ENCODE measurements at regions not wholly inside any gene's neighbourhood (a gene's known extent, or its start where the extent isn't known, plus 50 kb on each side); places are given as distances from the start of the nearest gene placed in this dataset.

DNA sequence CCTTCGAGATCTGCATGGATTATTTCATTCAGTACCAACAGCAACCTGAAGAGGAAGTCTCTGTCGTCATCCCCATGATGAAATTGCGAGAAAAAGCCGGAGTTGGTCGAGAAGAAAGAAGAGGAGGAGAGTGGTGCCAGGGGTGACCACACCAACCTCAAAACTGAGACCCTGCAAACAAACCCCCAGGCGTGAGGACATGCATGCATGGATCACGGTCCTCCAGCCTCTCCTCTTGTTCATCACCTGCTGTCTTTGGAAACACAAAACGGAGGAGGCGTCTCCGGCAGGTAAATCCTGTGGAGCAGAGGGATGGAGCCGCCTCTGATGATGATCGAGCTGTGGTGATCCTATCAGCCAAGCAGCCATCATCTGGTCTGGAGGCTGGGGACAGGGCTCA, 114.4 kb upstream of the IRX2 start:
- Histone ChIP-seq H3K27ac (no peak overlapping the region), H3K4me3 (no peak overlapping the region), H3K9me3 (no peaks in the 10 kb centered on the region), H3K4me2 (no peak overlapping the region), H3K4me1 (no peaks in the 10 kb centered on the region)
- 21% methylated on average over 12 of the region's 12 CpGs for WGBS (ENCODE audit: missing lambda C conversion rate)
- ATAC-seq (no peak), DNase-seq (ENCODE audit: low read depth in 1 of 2, low spot score in 1 of 2) (no peak), FAIRE-seq (no peak)
- POLR2A ChIA-PET = no interaction called here
- TF ChIP-seq BHLHE40 (IDR thresholded peaks at IDR 0.05; ENCODE audit: low read depth, low read length) (no peak), NR3C1 (IDR thresholded peaks at IDR 0.05) (no peak), BCL3 (IDR thresholded peaks at IDR 0.05) (no peak), HEYL (CRISPR knock-in tag; IDR thresholded peaks at IDR 0.05) (no peak), MAX (IDR thresholded peaks at IDR 0.05) (no peak)
- TF ChIP-seq, protein P1, sequence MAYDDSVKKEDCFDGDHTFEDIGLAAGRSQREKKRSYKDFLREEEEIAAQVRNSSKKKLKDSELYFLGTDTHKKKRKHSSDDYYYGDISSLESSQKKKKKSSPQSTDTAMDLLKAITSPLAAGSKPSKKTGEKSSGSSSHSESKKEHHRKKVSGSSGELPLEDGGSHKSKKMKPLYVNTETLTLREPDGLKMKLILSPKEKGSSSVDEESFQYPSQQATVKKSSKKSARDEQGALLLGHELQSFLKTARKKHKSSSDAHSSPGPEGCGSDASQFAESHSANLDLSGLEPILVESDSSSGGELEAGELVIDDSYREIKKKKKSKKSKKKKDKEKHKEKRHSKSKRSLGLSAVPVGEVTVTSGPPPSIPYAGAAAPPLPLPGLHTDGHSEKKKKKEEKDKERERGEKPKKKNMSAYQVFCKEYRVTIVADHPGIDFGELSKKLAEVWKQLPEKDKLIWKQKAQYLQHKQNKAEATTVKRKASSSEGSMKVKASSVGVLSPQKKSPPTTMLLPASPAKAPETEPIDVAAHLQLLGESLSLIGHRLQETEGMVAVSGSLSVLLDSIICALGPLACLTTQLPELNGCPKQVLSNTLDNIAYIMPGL (CRISPR knock-in tag; IDR thresholded peaks at IDR 0.05; ENCODE audit: borderline replicate concordance) = no peak
- CTCF ChIA-PET = no interaction called here

GRCh38 chr5:2864515-2865105, 113.1 kb upstream of the IRX2 start:
- WGBS (ENCODE audit: missing lambda C conversion rate) = 10% methylated on average over 13 of the region's 14 CpGs
- no peak for ATAC-seq
- TF ChIP-seq, protein P2, sequence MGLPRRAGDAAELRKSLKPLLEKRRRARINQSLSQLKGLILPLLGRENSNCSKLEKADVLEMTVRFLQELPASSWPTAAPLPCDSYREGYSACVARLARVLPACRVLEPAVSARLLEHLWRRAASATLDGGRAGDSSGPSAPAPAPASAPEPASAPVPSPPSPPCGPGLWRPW (IDR thresholded peaks at IDR 0.05) = no peak
- TF ChIP-seq RFX5 (IDR thresholded peaks at IDR 0.05) = no peak
- no peak for TF ChIP-seq ATOH8 (CRISPR knock-in tag; IDR thresholded peaks at IDR 0.05; ENCODE audit: low read depth)
- no peak for TF ChIP-seq RARB (CRISPR knock-in tag; IDR thresholded peaks at IDR 0.05)
- no peak for TF ChIP-seq GATA3 (IDR thresholded peaks at IDR 0.05; ENCODE audit: borderline replicate concordance)
- TF ChIP-seq CEBPB (IDR thresholded peaks at IDR 0.05) = no peak
- no peak for TF ChIP-seq RAD21 (conservative IDR thresholded peaks at IDR 0.05 in 1 of 2, IDR thresholded peaks at IDR 0.05 in 1 of 2)
- TF ChIP-seq MYC (IDR thresholded peaks at IDR 0.05; ENCODE audit: borderline replicate concordance, low read length) = no peak
- no peak for TF ChIP-seq POLR2A (IDR thresholded peaks at IDR 0.05; ENCODE audit: low read length)
- TF ChIP-seq ZSCAN20 (CRISPR knock-in tag; IDR thresholded peaks at IDR 0.05) = no peak
- no peak for TF ChIP-seq ESRRA (IDR thresholded peaks at IDR 0.05; ENCODE audit: borderline replicate concordance, low read length)
- TF ChIP-seq, protein P3, sequence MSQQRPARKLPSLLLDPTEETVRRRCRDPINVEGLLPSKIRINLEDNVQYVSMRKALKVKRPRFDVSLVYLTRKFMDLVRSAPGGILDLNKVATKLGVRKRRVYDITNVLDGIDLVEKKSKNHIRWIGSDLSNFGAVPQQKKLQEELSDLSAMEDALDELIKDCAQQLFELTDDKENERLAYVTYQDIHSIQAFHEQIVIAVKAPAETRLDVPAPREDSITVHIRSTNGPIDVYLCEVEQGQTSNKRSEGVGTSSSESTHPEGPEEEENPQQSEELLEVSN (IDR thresholded peaks at IDR 0.05; ENCODE audit: borderline replicate concordance, low read depth) = no peak
- TF ChIP-seq, protein P4, sequence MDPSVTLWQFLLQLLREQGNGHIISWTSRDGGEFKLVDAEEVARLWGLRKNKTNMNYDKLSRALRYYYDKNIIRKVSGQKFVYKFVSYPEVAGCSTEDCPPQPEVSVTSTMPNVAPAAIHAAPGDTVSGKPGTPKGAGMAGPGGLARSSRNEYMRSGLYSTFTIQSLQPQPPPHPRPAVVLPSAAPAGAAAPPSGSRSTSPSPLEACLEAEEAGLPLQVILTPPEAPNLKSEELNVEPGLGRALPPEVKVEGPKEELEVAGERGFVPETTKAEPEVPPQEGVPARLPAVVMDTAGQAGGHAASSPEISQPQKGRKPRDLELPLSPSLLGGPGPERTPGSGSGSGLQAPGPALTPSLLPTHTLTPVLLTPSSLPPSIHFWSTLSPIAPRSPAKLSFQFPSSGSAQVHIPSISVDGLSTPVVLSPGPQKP (IDR thresholded peaks at IDR 0.05; ENCODE audit: low read depth, low read length) = no peak
- no peak for TF ChIP-seq CTCF (IDR thresholded peaks at IDR 0.05)
- no peak for TF ChIP-seq HOXB5 (CRISPR knock-in tag; IDR thresholded peaks at IDR 0.05)
- TF ChIP-seq HOXA7 (CRISPR knock-in tag; IDR thresholded peaks at IDR 0.05) = no peak
- no peak for TF ChIP-seq ZFP36 (IDR thresholded peaks at IDR 0.05; ENCODE audit: borderline replicate concordance, partially characterized antibody)
- no peak for TF ChIP-seq BCL3 (IDR thresholded peaks at IDR 0.05)

More at GRCh38 chr5:2864515-2865105, 113.1 kb upstream of the IRX2 start:
- H3K9me3 ChIP-seq = no peaks in the 10 kb centered on the region
- no peak overlapping the region for H3K4me3 ChIP-seq
- no peak overlapping the region for H3K27ac ChIP-seq
- ChIA-PET CTCF (no interaction called here), POLR2A (no interaction called here)
- H3K4me2 ChIP-seq = no peak overlapping the region
- no peaks in the 10 kb centered on the region for H3K4me1 ChIP-seq
- FAIRE-seq (no peak), DNase-seq (ENCODE audit: low read depth in 1 of 2, low spot score in 1 of 2) (no peak)

Data from A549 (cell line).